Hematopoietic multipotent progenitor cell treated with erythropoietin and hydrocortisone succinate and interleukin-3 and kit ligand, for 6 days (in vitro differentiated cells): ENCODE measurements at regions not wholly inside any gene's neighbourhood (a gene's known extent, or its start where the extent isn't known, plus 50 kb on each side); places are given as distances from the start of the nearest gene placed in this dataset.
A peak's percentile ranks its signal among the peaks of the same experiment; 100 is the strongest.
"Not testable (repeated sequence)": the region's sequence is repeated elsewhere in the genome, so short reads cannot be mapped to it uniquely, and the experiment has no call there.

Experiments used
- DNase-seq: peaks from one replicate; pipeline ENCODE4 v3.0.0-alpha.2; 2015

DNA sequence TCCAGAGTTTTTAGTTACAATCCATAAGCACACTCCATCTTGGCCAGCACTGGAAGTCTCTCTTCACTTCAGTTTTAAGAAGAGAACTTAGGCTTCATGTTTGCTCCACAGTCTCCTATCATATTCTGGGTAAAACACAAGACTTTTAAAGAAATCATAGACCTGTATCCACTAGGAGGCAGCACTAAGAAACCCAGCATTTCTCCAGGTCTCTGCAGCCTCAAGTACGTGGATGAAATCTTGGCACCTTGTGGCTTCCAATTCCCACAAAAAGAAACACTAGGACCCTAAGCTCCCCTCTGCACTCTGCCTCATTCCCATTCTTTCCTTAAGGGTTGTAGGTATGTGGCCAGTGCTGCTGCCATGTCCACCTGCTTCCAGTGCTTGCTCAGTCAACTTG is 367.3 kb upstream of the CASK start:
- peak; percentile 0 for DNase-seq

DNA sequence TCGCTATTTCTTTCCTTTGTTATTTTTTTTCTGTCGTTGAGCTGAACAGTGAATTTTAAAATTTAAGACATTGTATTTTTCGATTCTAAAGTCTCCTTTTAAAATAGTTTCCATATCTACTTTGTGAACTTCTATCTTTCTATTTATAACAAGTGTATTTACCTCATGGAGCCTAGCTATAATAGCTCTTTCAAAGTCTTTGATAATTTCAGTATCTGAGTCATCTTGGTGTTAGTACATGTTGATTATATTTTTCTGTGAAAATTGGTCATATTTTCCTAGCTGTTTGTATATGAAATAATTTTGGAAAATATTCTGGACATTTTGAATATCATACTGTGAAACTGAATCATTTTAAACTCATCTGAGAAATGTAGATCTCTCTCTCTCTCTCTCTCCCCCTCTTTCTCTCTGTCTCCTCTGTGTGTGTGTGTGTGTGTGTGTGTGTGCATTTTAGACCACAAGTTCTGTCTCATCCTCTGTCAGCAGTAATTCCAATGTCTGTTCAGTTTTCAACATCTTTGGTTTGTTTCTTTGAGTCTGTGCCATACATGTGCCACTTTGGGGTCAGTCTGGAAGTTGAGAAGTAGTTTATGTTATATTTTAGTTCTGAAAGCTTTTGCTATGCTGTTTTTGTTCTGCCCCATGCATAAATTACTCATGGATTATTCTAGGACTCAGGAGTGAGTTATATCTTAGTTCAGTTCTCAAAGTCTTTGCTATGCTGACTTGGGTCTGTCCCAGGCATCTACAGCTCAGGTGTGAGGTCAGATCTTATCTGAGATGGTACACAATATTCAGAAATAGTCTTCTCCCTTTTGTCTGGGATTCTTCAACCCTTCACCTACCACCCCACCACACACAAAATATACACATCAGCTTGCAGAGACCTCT is 366.4 kb upstream of the CASK start:
- DNase-seq = no peak

DNA sequence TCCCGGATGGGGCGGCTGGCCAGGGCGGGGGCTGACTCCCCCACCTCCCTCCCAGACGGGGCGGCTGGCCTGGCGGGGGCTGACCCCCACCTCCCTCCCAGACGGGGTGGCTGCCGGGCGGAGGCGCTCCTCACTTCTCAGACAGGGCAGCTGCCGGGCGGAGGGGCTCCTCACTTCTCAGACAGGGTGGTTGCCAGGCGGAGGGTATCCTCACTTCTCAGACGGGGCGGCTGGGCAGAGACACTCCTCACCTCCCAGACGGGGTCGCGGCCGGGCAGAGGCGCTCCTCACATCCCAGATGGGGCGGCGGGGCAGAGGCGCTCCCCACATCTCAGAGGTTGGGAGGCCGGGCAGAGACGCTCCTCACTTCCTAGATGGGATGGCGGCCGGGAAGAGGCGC is 362.3 kb upstream of the CASK start:
- not testable (repeated sequence) for DNase-seq

DNA sequence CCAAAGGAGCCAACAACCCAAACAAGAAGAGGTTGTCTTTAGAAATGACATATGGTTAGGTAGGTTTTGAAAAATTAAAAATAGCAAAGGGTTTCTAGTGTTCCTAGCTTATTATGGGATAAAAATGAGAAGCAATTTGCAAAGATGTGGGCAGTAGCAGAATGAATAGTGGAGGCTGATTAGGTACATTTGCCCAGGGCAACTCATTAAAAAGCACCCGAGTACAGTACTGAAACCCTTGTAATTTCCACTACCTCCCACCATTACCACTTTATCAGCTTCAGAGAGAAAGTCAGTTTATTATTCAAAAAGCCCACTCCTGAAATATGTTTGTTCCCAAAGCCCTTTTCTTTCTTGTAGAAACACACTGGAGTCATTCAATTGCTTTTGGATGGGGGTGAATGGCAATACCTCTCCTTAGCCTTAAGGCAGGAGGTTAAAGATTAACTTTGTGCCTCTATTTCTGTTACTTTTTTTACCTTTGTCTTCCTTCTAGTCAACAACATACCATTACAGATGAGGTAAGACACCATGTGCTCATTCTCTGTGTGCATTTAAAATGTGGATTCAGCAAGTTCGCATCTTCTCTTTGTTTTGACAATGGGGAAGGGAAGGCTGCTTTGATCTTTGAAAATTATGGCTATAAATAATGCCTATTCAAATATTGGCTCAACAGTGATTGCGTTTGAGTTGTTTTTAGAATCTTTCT is 353.8 kb upstream of the CASK start:
- no peak for DNase-seq

DNA sequence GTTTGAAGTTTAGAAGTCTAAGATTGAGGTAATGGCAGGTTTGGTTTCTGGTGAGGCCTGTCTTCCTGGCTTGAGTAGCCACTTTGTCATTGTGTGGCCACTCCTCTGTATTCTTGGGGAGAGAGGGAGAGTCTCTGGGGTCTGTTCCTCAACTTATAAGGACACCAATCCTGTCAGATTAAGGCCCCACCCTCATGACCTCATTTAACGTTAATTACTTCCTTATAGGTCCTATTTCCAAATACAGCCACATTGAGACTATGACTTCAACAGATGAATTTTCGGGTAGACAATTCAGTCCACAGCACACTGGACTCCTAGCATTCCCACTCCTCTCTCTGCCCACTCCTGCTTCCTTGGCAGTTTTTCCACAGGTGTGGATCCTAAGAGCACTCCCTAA is 350.8 kb upstream of the CASK start:
- DNase-seq = no peak

DNA sequence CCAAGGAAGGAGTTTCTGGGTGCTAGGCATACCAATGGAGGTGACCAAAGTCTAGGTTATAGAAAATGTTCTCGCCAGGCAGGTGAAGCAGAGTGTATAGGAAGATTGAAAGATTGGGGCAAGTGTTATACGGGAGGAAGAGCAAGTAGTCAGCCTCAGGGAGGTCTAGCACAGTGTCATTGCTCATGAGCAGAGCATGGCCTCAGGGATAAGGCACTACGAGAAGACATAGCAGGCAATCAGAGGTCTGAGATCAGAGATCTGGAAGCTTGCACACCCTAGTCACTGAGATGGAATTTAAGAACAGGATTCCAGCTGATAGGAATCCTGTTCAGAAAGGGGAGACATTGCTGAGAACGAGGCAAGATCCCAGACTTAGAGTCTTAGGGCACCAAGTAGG is 350.0 kb upstream of the CASK start:
- DNase-seq = no peak

DNA sequence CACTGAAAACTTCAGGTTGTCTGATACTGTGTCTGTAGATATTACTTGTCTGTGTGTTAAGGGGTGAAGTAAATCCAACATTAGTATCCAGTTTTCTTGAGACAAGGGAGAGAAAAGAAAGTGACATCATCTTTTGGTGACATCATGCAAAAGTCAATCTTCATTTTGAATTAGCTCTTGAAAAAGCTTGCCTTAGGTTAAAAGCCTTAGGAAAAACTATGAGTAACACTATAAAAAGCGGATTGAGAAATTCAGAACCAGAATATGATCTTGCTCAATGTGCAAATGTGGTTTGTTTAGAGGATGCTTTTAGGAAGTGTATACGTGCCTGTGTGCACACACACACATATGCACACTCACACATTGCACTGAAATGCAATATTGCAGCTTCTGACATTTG is 345.8 kb upstream of the CASK start:
- no peak for DNase-seq

DNA sequence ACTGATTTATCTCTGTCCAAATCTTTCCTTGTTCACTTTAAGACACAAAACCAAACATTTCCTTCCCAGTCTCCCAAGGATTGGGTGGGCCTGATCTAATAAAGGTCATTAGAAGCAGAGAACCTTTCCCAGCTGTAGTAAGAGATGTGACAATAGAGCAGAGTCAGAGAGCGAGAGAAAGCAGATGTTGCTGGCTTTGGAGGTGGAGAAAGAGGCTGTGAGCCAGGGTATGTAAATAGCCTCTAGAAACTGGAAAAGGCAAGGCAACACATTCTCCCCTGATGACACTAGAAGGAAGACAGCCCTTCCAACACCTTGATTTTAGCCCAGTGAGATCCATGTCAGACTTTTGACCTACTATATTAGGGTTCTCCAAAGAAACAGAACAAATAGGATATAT is 337.5 kb upstream of the CASK start:
- no peak for DNase-seq

DNA sequence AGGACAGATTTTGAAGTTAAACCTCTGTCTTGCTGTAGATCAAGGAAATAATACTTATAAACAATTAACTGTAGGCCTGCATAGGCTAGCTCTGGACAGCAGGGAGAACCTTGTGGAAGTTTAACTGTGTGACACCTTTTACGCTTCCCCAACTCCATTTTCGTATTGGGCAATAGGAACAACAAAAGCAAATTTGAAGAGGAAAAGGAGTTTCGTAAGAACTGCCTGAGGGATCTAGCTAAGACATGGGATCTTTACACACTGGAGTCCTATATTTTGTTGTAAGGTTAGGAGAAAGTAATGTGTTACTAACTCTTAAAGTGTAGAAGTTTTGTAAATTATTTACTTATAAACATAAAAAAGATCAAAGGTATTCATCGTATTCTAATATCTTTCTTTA is 324.9 kb upstream of the CASK start:
- DNase-seq = no peak

DNA sequence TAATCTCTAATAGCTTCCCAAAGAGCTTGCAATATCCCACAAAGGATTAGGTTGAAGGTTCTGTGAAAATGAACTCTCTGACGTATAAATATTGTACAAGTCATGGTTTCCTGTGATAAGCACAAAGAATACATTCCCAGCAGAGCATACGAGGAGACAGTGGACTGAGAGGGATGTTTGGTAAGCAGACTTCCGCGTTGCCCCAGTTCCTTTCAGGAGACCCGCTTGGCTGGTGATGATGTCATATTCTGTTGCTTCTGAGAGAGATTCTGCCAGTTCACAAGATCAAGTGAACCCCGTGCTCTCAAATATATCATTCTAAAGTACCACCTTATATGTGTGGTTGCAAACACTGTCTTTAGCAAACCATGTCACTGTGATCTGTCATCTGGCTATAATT is 323.9 kb upstream of the CASK start:
- no peak for DNase-seq

DNA sequence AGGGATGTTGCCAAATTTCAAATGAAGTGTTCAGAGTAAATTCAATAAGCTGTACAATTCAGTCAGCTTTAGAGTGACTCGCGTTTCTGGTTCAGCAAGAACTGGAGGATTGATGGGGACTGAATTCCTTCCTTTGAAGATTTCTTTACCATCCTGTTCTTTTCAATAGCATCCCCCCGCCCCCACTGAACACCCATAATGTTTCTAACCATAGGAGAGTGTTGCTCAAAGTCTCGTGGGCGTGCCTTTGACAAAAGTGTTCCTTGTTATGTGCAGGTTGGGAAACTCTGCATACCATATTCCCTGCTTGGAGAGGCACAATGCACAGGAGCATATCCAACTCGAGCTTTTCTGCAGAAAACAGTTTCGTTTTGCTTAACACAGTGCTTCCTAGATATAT is 323.5 kb upstream of the CASK start:
- no peak for DNase-seq

DNA sequence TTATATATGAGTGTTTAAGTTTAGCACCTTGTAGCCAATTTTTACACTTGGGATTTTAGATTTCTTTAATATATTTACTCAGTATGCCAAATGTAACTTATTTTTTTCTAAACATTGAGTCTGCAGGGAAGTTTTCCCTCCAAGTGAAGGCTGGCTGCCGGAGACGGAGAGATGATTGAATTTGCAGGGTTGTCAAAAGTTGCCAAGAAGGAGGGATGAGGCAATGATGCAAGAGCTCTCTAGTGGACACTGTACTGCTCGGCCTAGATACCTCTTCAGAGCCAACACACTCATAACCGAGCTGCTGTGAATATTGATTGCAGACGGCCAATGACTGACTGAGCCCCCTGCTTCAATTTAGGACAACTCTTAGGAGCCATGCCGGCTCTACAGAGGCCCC is 318.6 kb upstream of the CASK start:
- DNase-seq = no peak

DNA sequence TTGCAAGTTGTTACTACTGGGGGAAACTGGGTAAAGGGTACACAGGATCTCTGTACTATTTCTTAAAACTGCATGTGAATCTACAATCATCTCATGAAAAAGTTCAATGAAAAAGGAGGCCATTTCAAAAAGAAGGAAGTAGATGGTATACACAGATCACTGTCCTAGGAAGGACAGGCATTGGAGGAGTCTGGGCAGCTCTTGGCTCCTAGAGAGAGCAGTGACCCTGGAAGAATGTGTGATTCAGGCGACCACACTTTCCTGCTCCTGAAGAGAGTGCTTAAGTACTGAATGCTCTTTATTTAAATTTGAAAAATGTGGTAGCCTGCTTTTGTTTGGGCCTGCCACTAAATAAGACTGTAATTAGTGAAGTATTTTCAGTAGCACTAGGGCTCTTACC is 318.1 kb upstream of the CASK start:
- DNase-seq = no peak

DNA sequence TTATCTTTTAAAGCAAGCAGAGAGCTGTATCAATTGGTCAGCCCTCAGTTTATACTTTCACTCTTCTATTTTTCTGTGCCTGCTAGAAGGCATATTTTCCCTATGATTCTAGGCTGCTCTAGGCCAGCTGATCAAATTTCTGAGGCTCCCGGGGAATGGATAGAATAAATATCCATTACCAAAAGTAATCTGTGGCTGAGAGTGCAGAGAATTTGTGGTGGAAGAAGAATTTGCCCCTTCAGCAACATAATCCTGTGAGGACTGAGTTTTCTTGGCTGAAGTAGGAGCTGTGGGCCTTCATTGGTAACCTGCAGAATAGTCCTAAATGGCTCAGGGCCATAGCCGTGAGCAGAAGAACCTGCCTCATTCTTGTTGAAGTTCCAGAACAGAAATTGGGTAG is 314.6 kb upstream of the CASK start:
- DNase-seq = no peak

DNA sequence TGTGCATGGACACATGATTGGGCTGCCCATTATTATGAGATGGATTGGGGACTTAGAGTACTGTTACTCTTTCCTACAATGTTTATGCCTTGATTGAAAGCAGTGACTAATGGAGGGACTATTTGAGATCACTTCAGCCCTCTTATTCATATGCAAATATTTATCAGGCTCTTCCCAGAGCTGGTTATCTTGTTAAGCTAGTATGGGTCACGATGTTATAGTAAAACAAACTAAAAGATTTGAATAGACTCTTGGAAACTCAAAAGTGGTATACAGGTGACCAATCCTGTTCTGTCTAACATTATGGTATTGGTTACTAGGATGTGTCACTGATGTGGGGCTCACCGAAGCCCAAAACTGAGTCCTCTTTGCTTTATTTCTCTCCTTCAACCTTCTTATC is 306.2 kb upstream of the CASK start:
- no peak for DNase-seq

DNA sequence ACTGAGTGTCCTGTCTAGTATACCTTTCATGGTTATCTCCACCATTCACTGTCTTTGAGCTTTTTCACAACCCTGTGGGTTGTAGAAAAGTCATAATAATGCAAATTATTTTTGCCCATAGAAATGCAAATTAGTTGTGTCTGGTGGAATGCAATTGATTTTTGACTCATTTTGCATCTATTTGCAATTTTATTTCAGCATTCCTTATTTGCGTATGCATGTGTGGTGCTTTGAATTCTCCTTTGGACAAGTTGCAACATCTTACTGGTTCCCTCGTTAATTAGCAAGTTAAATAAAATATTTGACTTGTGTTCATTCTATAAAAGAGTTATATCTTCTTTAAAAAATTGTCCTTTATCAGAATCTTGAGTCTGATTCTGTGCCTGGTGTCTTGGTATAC is 297.3 kb upstream of the CASK start:
- DNase-seq = no peak

DNA sequence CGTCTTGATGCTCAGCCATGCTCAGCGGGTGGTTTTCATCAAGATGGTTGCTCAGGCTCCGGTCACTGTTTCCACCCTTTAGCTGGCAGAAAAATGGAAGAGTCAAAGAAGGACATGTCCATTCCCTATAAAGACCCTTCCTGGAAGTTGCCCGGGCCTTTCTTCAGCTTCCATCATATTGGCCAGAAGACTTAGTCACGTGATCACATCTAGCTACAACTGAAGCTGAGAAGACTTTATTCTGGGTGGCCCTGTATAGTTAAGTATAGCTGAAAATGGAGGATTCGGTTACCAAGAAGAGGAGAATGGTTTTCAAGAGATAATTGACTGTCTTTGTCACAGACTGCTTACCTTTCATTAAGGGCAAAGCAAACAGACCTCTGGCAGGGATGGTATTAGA is 296.7 kb upstream of the CASK start:
- DNase-seq = no peak

DNA sequence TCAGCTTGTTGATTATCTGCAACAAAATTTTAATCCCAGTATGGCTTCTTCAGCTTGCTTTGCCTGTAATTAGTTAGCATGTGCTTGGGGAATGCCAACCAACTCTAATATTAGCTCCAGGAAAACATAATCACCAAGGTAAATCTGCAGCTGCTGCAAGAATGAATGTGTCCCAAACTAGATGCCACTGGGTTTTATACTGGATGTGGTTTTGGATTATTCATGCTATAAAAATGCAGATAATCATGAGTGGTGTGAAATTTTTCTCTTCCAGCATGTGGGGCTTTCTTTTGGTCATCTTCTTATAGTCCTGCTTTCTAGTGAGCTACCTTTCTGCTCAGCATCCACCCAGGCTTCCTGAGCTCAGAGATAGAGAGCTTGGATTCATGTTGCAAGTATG is 295.9 kb upstream of the CASK start:
- no peak for DNase-seq

DNA sequence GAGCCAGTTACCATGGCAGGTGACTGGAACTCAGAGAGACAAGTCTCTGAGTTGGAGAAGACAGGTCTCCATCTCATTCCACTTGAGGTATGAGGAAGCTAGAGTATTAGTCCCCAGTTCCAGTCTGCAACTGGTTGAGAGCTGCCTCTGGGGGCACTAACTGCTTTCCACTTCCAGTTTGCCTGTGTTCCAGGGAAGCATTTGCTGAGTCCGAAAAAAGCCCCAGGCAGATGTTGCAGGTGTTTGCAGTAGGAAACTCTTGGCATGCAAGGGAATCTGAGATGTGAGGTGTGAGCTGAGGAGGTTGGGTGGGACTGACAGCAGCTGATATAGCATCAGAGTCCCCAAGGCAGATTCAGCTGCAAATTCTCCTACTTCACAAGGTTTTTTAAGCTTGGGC is 272.2 kb upstream of the CASK start:
- no peak for DNase-seq

DNA sequence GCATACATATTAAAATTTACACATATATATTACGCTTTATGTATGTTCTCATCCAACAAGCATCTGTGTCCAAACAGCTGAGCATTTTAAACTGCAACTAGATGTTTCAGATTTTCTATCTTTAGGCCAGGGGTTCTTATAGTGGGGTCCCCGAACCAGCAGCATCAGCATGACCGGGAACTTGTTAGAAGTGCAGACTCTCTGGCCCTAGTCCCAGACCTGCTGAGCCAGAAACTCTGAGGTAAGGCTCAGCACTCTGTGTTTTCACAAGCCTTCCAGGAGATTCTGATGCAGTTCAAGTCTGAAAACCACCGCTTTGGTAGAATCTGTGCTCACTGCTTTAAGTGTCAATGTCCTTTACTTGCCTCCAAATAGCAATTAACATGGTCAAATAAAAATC is 266.2 kb upstream of the CASK start:
- DNase-seq = no peak

DNA sequence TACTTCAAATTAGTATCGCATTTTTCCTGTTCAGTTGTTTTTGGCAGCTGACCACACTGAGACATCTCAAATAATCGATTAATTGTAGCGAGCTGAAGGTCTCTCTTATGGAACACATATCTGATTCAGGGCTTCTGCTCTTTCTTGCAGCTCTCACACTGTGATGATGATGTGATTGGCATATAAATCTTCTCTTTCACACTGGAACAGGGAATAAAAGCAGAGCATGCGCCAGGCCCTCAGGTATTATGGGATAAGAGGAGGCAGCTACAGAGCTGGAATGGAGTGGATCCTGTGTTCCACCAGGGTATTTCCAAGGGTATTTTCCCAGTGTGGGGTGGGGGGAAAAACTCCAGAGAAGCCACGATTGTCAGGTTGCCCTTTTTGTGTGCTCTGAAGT is 265.4 kb upstream of the CASK start:
- DNase-seq = no peak

DNA sequence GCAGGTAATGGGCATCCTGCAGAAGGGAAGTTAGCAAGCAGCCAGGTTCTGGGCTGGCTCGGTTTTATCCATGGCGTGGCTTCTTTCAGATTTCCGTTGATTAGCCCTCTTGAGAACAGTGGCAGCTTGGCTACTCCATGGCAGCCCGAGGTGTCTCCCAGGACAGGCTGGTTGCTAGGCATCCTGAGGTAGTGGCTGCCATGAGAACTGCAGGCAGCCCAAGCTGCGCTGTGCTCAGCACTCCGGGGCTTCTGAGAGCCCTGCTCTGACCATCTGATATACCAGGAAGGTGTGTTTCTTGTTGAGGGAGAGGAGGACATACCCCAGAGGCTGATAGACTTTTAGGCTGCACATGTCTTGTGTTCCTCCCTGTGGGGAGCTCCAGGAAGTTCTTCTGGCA is 253.4 kb upstream of the CASK start:
- DNase-seq = no peak

DNA sequence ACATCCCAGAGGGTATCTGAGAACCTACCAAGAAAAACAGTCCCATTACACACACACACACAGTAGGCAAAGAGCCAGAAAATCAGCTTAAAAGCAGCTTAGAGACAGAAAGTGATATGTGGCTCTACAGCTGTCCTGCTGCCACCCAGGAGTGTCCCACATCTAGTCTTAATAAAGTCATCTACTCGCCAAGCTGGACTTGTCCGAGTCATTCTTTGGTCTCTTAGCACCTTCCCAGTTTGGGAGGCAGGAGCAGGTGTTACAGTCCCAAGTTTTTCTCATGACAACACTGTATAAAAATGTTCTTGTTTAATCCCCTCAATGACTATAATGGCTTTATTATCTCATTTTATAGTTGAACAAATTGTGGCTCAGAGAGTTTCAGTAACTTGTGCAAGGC is 252.5 kb upstream of the CASK start:
- no peak for DNase-seq

DNA sequence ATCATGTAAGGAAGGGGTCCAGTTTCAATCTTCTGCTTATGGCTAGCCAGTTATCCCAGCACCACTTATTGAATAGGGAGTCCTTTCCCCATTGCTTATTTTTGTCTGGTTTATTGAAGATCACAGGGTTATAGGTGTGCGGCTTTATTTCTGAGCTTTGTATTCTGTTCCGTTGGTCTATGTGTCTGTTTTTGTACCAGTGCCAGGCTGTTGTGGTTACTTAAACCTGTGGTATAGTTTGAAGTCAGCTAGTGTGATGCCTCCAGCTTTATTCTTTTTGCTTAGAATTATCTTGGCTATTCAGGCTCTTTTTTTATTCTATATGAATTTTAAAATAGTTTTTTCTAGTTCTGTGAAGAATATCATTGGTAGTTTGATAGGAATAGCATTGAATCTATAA is 234.6 kb upstream of the CASK start:
- DNase-seq = not testable (repeated sequence)

DNA sequence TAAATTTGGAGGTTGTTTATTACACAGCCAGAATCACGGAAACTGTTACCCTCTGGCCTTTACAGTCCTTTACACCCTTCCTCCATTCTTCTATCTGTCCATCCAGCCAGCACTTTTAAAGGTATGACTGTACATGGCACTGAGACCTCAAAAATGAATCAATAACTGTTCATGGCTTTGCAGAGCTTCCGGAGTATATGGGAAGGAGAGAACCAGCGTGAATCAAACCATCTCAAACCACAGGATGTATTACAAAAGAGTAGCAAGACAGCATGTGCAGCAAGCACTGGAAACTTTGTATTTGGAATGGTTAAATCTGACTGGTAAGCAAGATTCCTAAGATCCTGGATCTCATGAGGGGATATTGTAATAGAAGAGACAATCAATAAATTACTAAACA is 228.5 kb upstream of the CASK start:
- no peak for DNase-seq
